Breast epithelium (tissue), 4 donors: ENCODE measurements at regions not wholly inside any gene's neighbourhood (a gene's known extent, or its start where the extent isn't known, plus 50 kb on each side); places are given as distances from the start of the nearest gene placed in this dataset.
"Not testable (repeated sequence)": the region's sequence is repeated elsewhere in the genome, so short reads cannot be mapped to it uniquely, and the experiment has no call there.

Source experiments
- DNase-seq, 2 donors: peaks; one replicate each; pipeline ENCODE4 v3.0.0-alpha.2; 2019; ENCODE audit warnings: low spot score in 2 of 2
- H3K27ac ChIP-seq, 2 donors: fragments of 200-600 bp; sonication (generic) in 1 of 2; one replicate each; pipeline ENCODE4 v1.5.1; 2016 to 2019; ENCODE audit warnings: mild to moderate bottlenecking in 1 of 2
- H3K27me3 ChIP-seq, 2 donors: fragments of 200-600 bp; sonication (generic) in 1 of 2; one replicate each; pipeline versions ENCODE4 v1.5.1 to v1.6.0; 2017 to 2019; ENCODE audit warnings: control low read depth in 1 of 2, mild to moderate bottlenecking in 1 of 2
- H3K36me3 ChIP-seq: fragments of 200-600 bp; one replicate; pipeline ENCODE4 v1.5.1; 2019
- H3K4me1 ChIP-seq, 2 donors: fragments of 200-600 bp; sonication (generic); one replicate each; pipeline ENCODE4 v1.5.1; 2016 to 2019; ENCODE audit warnings: control low read depth in 1 of 2
- H3K4me3 ChIP-seq, 3 donors: fragments of 200-600 bp; sonication (generic); 1 replicate in 2 of 3; 2 replicates in 1 of 3; pipeline ENCODE4 v1.5.1; 2016 to 2019; ENCODE audit warnings: mild to moderate bottlenecking in 3 of 3, moderate library complexity in 2 of 3
- H3K9me3 ChIP-seq, 2 donors: fragments of 200-600 bp; sonication (generic) in 1 of 2; one replicate each; pipeline ENCODE4 v1.5.1; 2016 to 2019; ENCODE audit warnings: control low read depth in 1 of 2
- POLR2A ChIP-seq: fragments of 450-650 bp; IDR thresholded peaks from one replicate; pipeline ENCODE4 v1.6.1; 2016; ENCODE audit warnings: antibody characterized with exemption, mild to moderate bottlenecking, moderate library complexity
- POLR2AphosphoS5 ChIP-seq, 3 donors: sonication (generic); formaldehyde crosslinking; IDR thresholded peaks; one replicate each; pipeline ENCODE4 v1.6.1; 2017; ENCODE audit warnings: antibody characterized with exemption in 3 of 3
- intact Hi-C: fragments of 100-400 bp; cut with DNase I; formaldehyde crosslinking; loops from one replicate; pipeline ENCODE4 v1.15.1; 2023; ENCODE audit warnings: low total_unique reads
- TF ChIP-seq, protein P1 (sequence below), 3 donors: fragments of 450-650 bp; IDR thresholded peaks; one replicate each; pipeline ENCODE4 v1.5.1; 2016 to 2017; ENCODE audit warnings: antibody characterized with exemption in 3 of 3, mild to moderate bottlenecking in 3 of 3, moderate library complexity in 3 of 3

DNA sequence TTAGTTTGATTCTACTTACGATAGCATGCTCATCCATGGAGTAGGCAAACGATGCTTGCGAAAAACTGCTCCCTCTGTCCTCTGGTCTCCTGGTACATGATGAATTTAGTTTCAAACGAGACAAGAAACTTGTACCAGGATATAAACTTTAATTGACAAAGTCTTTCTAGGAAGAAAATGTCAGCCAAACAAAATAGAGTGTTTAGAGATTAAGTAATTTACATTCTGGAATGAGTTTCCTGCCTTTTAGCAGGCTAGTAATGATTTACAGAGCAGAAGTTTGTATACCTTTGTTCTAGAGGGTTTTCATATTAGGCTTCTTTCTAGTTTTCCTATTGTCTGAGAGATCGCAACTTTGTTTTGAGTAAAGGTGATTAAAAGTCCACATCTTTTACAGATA, 206.9 kb downstream of the RPL10L start:
- no peak for DNase-seq
- Histone ChIP-seq H3K27me3 (no peaks in the 10 kb centered on the region), H3K9me3 (peaks cover 0 to 3% of the 10 kb centered on the region in 2 donors), H3K4me3 (no peak overlapping the region), H3K4me1 (no peaks in the 10 kb centered on the region), H3K36me3 (no peaks in the 10 kb centered on the region), H3K27ac (no peak overlapping the region)
- intact Hi-C loops, result no loop called here
- TF ChIP-seq, protein P1, sequence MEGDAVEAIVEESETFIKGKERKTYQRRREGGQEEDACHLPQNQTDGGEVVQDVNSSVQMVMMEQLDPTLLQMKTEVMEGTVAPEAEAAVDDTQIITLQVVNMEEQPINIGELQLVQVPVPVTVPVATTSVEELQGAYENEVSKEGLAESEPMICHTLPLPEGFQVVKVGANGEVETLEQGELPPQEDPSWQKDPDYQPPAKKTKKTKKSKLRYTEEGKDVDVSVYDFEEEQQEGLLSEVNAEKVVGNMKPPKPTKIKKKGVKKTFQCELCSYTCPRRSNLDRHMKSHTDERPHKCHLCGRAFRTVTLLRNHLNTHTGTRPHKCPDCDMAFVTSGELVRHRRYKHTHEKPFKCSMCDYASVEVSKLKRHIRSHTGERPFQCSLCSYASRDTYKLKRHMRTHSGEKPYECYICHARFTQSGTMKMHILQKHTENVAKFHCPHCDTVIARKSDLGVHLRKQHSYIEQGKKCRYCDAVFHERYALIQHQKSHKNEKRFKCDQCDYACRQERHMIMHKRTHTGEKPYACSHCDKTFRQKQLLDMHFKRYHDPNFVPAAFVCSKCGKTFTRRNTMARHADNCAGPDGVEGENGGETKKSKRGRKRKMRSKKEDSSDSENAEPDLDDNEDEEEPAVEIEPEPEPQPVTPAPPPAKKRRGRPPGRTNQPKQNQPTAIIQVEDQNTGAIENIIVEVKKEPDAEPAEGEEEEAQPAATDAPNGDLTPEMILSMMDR (IDR thresholded peaks at IDR 0.05), result no peak
- TF ChIP-seq POLR2AphosphoS5 (IDR thresholded peaks at IDR 0.05) (no peak), POLR2A (no peak)

DNA sequence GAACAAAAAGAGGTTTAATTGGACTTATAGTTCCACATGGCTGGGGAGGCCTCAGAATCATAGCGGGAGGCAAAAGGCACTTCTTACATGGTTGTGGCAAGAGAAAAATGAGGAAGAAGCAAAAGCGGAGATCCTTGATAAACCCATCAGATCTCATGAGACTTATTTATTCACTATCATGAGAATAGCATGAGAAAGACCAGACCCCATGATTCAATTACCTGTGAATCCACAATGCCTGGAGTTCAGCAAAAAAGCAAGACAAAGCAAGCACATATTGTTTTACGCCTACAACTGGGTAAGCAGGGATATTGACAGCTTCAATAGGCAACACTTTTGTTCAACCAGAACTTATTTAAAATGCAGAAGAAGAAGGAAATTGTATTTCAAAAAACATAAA, 218.2 kb downstream of the RPL10L start:
- Histone ChIP-seq H3K4me3 (no peak overlapping the region), H3K4me1 (no peaks in the 10 kb centered on the region), H3K27ac (no peak overlapping the region), H3K27me3 (no peaks in the 10 kb centered on the region), H3K36me3 (peaks cover 5% of the 10 kb centered on the region), H3K9me3 (no peaks in the 10 kb centered on the region)
- intact Hi-C loops, result no loop called here
- DNase-seq, result no peak
- TF ChIP-seq POLR2AphosphoS5 (IDR thresholded peaks at IDR 0.05) (no peak), POLR2A (no peak)
- TF ChIP-seq, protein P1 (IDR thresholded peaks at IDR 0.05), result no peak

DNA sequence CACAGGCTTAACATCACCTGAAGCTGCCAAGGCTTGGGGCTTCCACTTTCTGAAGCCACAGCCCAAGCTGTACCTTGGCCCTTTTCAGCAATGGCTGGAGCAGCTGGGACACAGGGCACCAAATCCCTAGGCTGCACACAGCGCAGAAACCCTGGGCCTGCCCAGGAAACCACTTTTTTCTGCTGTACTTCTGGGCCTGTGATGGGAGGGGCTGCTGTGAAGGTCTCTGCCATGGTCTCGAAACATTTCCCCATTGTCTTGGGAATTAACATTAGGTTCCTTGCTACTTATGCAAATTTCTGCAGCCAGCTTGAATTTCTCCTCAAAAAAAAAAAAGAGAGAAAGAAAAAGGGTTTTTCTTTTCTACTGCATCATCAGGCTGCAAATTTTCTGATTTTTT, 219.1 kb downstream of the RPL10L start:
- Histone ChIP-seq H3K4me3 (no peak overlapping the region), H3K4me1 (no peaks in the 10 kb centered on the region), H3K9me3 (no peaks in the 10 kb centered on the region), H3K27ac (no peak overlapping the region), H3K27me3 (no peaks in the 10 kb centered on the region), H3K36me3 (peaks cover 5% of the 10 kb centered on the region)
- intact Hi-C loops, result no loop called here
- TF ChIP-seq POLR2AphosphoS5 (IDR thresholded peaks at IDR 0.05) (no peak), POLR2A (no peak)
- TF ChIP-seq, protein P1 (IDR thresholded peaks at IDR 0.05), result no peak
- no peak for DNase-seq

DNA sequence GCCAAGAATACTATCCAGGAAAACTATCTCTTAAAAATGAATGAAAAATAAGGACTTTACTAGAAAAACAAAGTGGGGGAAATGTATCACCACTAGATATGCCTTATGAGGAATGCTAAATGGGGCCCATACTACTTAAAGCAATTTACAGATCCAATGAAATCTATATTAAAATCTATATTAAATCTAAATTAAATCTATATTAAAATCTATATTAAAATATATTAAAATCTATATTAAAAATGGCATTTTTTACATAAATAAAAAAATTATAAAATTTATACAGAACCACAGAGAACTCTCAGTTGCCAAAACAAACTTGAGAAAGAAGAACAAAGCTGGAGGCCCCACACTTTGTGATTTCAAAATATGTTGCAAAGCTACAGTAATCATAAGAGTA, 234.5 kb downstream of the RPL10L start:
- no peak for DNase-seq
- H3K27me3 ChIP-seq, result no peaks in the 10 kb centered on the region
- intact Hi-C loops, result no loop called here
- peaks cover 0 to 13% of the 10 kb centered on the region in 2 donors for H3K9me3 ChIP-seq
- H3K36me3 ChIP-seq, result no peaks in the 10 kb centered on the region
- H3K4me1 ChIP-seq, result no peaks in the 10 kb centered on the region
- no peak overlapping the region for H3K27ac ChIP-seq
- TF ChIP-seq, protein P1 (IDR thresholded peaks at IDR 0.05), result no peak
- TF ChIP-seq POLR2A, result no peak
- no peak overlapping the region for H3K4me3 ChIP-seq

DNA sequence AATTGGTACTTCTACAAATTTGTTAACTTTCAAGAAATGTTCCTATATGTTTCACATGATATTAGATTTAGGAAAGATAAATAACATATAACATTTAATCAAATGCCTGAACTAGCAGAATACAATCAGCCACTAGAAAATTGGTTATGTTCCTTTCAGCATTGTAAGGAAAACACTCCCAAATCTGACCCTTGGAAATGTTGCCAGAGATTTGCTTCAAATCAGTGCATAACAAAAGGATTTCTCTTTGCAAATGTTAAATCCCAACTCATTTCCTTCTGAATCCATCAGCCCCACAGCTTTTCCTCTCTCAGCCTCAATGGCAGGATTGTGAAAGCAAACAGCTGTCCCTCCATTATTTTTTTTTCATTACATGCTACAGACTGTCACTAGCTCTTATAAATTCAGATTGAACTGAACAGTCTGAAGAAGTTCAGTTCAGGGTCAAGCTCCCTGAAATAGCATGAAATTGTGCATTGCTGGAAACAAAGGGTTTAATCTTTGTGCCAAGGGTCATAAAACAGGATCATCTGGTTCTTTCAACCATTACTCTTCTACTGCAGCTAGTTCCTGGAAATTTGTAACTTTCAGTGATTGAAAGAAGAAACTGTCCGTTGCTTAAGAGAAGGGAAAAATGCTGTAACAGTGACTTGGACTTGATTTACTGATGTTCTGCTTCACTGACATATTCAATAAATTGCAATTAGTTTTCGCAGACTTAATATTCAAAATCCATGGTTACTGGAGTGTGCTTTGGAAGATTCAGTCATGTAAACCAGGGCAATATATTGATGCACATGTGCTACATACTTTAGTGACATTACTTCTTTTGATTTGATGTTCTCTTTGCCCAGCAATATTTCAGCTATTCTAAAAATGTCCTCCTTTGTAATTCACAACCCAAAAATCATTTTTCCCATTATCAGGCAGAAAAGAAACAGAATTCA, 246.4 kb downstream of the RPL10L start:
- intact Hi-C loops, result no loop called here
- Histone ChIP-seq H3K4me3 (no peak overlapping the region), H3K36me3 (no peaks in the 10 kb centered on the region)

DNA sequence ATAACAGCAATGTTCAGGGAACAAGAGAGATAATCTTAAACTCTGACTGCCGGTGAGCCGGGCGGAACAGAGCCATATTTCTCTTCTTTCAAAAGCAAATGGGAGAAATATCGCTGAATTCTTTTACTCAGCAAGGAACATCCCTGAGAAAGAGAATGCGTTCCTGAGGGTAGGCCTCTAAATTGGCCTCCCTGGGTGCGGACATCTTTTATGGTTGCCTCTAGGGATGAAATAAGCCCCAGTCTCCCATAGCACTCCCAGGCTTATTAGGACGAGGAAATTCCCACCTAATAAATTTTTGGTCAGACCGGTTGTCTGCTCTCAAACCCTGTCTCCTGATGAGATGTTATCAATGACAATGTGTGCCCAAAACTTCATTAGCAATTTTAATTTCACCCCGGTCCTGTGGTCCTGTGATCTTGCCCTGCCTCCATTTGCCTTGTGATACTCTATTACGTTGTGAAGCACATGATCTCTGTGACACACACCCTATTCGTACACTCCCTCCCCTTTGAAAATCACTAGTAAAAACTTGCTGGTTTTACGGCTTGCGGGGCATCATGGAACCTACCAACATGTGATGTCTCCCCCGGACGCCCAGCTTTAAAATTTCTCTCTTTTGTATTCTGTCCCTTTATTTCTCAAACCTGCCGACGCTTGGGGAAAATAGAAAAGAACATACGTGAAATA, 249.4 kb downstream of the RPL10L start:
- DNase-seq, H3K36me3 ChIP-seq, H3K4me3 ChIP-seq, H3K4me1 ChIP-seq, H3K27ac ChIP-seq, H3K9me3 ChIP-seq, intact Hi-C loops, H3K27me3 ChIP-seq: not testable (repeated sequence)

More for the DNA sequence above, 246.4 kb downstream of the RPL10L start:
- H3K4me1 ChIP-seq, result no peaks in the 10 kb centered on the region
- no peak overlapping the region for H3K27ac ChIP-seq
- no peaks in the 10 kb centered on the region for H3K27me3 ChIP-seq
- DNase-seq, result no peak
- no peaks in the 10 kb centered on the region for H3K9me3 ChIP-seq
- TF ChIP-seq POLR2A (no peak), POLR2AphosphoS5 (IDR thresholded peaks at IDR 0.05) (no peak)
- TF ChIP-seq, protein P1 (IDR thresholded peaks at IDR 0.05), result no peak
